HepG2 (cell line): ENCODE measurements at regions not wholly inside any gene's neighbourhood (a gene's known extent, or its start where the extent isn't known, plus 50 kb on each side); places are given as distances from the start of the nearest gene placed in this dataset.

Experiments used
- ARID5B ChIP-seq: IDR thresholded peaks from 2 replicates; pipeline ENCODE4 v1.4.0; 2020; ENCODE audit warnings: mild to moderate bottlenecking, missing genetic modification reagents
- DDIT3 ChIP-seq: sonication (generic); formaldehyde crosslinking; IDR thresholded peaks from 2 replicates; pipeline ENCODE4 v1.4.0; 2020; ENCODE audit warnings: mild to moderate bottlenecking, missing genetic modification reagents
- EHMT2 ChIP-seq: fragments of 200-600 bp; sonication (generic); IDR thresholded peaks from 2 replicates; pipeline ENCODE4 v1.7.0; 2017; ENCODE audit warnings: antibody characterized with exemption, low read depth, low read length, borderline replicate concordance
- ELK4 ChIP-seq: sonication (generic); formaldehyde crosslinking; IDR thresholded peaks from 2 replicates; pipeline ENCODE4 v1.9.0; 2021; ENCODE audit warnings: missing genetic modification reagents, borderline replicate concordance
- FOXO1 ChIP-seq: sonication (generic); formaldehyde crosslinking; IDR thresholded peaks from 2 replicates; pipeline ENCODE4 v1.4.0; 2020; ENCODE audit warnings: missing genetic modification reagents
- GPBP1L1 ChIP-seq: sonication (generic); formaldehyde crosslinking; IDR thresholded peaks from 2 replicates; pipeline ENCODE4 v1.5.0; 2020; ENCODE audit warnings: mild to moderate bottlenecking, missing genetic modification reagents
- GZF1 ChIP-seq: sonication (generic); formaldehyde crosslinking; IDR thresholded peaks from 2 replicates; pipeline ENCODE4 v1.5.1; 2020; ENCODE audit warnings: mild to moderate bottlenecking, missing genetic modification reagents
- MLX ChIP-seq: IDR thresholded peaks from 2 replicates; pipeline ENCODE4 v1.6.1; 2016
- RXRB ChIP-seq: IDR thresholded peaks from 2 replicates; pipeline ENCODE4 v1.6.1; 2016; ENCODE audit warnings: borderline replicate concordance, missing genetic modification reagents, missing compliant biosample characterization
- SOX13 ChIP-seq, 3 experiments: fragments of 450-650 bp in 1 of 3; sonication (generic) in 1 of 3; formaldehyde crosslinking in 1 of 3; IDR thresholded peaks in 2 of 3; conservative IDR thresholded peaks in 1 of 3; 2 replicates each; pipeline versions ENCODE4 v1.5.0 to v1.6.1; 2016 to 2020; ENCODE audit warnings: antibody characterized with exemption in 1 of 3, mild to moderate bottlenecking in 1 of 3, missing compliant biosample characterization in 1 of 3, missing genetic modification reagents in 1 of 3, moderate library complexity in 1 of 3
- SUZ12 ChIP-seq: fragments of 150-350 bp; IDR thresholded peaks from 2 replicates; pipeline ENCODE4 v1.6.1; 2014; ENCODE audit warnings: low read depth, low read length
- ZMAT3 ChIP-seq: sonication (generic); formaldehyde crosslinking; conservative IDR thresholded peaks from 2 replicates; pipeline ENCODE4 v1.7.0; 2021; ENCODE audit warnings: missing genetic modification reagents
- ZNF317 ChIP-seq: sonication (generic); formaldehyde crosslinking; IDR thresholded peaks from 2 replicates; pipeline ENCODE4 v1.5.0; 2020; ENCODE audit warnings: mild to moderate bottlenecking, missing genetic modification reagents
- ZNF468 ChIP-seq: sonication (generic); formaldehyde crosslinking; IDR thresholded peaks from 2 replicates; pipeline ENCODE4 v1.8.0; 2022; ENCODE audit warnings: mild to moderate bottlenecking, moderate library complexity, missing genetic modification reagents
- ZNF512B ChIP-seq: sonication (generic); formaldehyde crosslinking; IDR thresholded peaks from 2 replicates; pipeline ENCODE4 v1.5.1; 2020; ENCODE audit warnings: missing genetic modification reagents, mild to moderate bottlenecking, borderline replicate concordance
- ZNF710 ChIP-seq: sonication (generic); formaldehyde crosslinking; IDR thresholded peaks from 2 replicates; pipeline ENCODE4 v1.5.0; 2020; ENCODE audit warnings: mild to moderate bottlenecking, missing genetic modification reagents, borderline replicate concordance

- no peak for TF ChIP-seq ZNF512B (CRISPR knock-in tag)
- no peak for TF ChIP-seq DDIT3 (CRISPR knock-in tag)
- TF ChIP-seq GPBP1L1 (CRISPR knock-in tag) = no peak
- TF ChIP-seq RXRB = no peak
- no peak for TF ChIP-seq ARID5B (CRISPR knock-in tag)
- TF ChIP-seq GZF1 = no peak
- no peak for TF ChIP-seq SOX13 (IDR thresholded peaks at IDR 0.05)
- peak in 1 of 2 experiments; percentile 22; a peak in 1 of 4 replicates for TF ChIP-seq SOX13 (CRISPR knock-in tag; conservative IDR thresholded peaks at IDR 0.05 in 1 of 2, IDR thresholded peaks at IDR 0.05 in 1 of 2)
- TF ChIP-seq EHMT2 = peak; percentile 10; the same call in 1 of the 2 replicates
- TF ChIP-seq ZMAT3 = no peak
- TF ChIP-seq ELK4 = no peak
- no peak for TF ChIP-seq FOXO1 (CRISPR knock-in tag)
- no peak for TF ChIP-seq MLX
- 0 out of 2 replicates have a peak, but pooled peaks have one; percentile 4 for TF ChIP-seq ZNF317 (CRISPR knock-in tag)
- TF ChIP-seq ZNF468 = no peak
- no peak for TF ChIP-seq SUZ12
- no peak; the same call in 1 of the 2 replicates for TF ChIP-seq ZNF710
Observed at GRCh38 chr4:123546573-123547060, 150.0 kb downstream of the SPRY1 start (continued).
